GM21825 (cell line): ENCODE measurements at regions not wholly inside any gene's neighbourhood (a gene's known extent, or its start where the extent isn't known, plus 50 kb on each side); places are given as distances from the start of the nearest gene placed in this dataset.

ENCODE experiments used
- ATAC-seq: cut with Tn5 transposase; IDR thresholded peaks from one replicate; pipeline ENCODE4 v1.9.1; 2021; ENCODE audit warnings: mild to moderate bottlenecking, moderate library complexity; ENCODE audit not compliant: unreplicated experiment

GRCh38 chr6:93581371-93581770 lies 162.0 kb upstream of the EPHA7 start:
- ATAC-seq: no peak

GRCh38 chr6:93580446-93580845 lies 161.1 kb upstream of the EPHA7 start:
- no peak for ATAC-seq

GRCh38 chr6:93575495-93576267 lies 156.3 kb upstream of the EPHA7 start:
- no peak for ATAC-seq

GRCh38 chr6:93574299-93574698 lies 154.9 kb upstream of the EPHA7 start:
- no peak for ATAC-seq

GRCh38 chr6:93571346-93571745 lies 152.0 kb upstream of the EPHA7 start:
- no peak for ATAC-seq

GRCh38 chr6:93568169-93568568 lies 148.8 kb upstream of the EPHA7 start:
- ATAC-seq: no peak

- no peak for ATAC-seq
Observed at GRCh38 chr6:93567164-93567563, 147.8 kb upstream of the EPHA7 start.

GRCh38 chr6:93566285-93566684 lies 146.9 kb upstream of the EPHA7 start:
- no peak for ATAC-seq

- no peak for ATAC-seq
Observed at GRCh38 chr6:93562582-93562981, 143.2 kb upstream of the EPHA7 start.

GRCh38 chr6:93555292-93555691 lies 135.9 kb upstream of the EPHA7 start:
- ATAC-seq: no peak

- no peak for ATAC-seq
Observed at GRCh38 chr6:93554018-93554417, 134.7 kb upstream of the EPHA7 start.

- ATAC-seq: no peak
Observed at GRCh38 chr6:93550551-93551276, 131.4 kb upstream of the EPHA7 start.

- no peak for ATAC-seq
Observed at GRCh38 chr6:93549868-93550267, 130.5 kb upstream of the EPHA7 start.

GRCh38 chr6:93524671-93525451 lies 105.5 kb upstream of the EPHA7 start:
- no peak for ATAC-seq

GRCh38 chr6:93523365-93523764 lies 104.0 kb upstream of the EPHA7 start:
- no peak for ATAC-seq

- no peak for ATAC-seq
Observed at GRCh38 chr6:93516441-93516840, 97.1 kb upstream of the EPHA7 start.

GRCh38 chr6:93515736-93516135 lies 96.4 kb upstream of the EPHA7 start:
- no peak for ATAC-seq

- ATAC-seq: no peak
Observed at GRCh38 chr6:93498713-93499112, 79.4 kb upstream of the EPHA7 start.

- ATAC-seq: no peak
Observed at GRCh38 chr6:93496548-93496947, 77.2 kb upstream of the EPHA7 start.

GRCh38 chr6:93494057-93494456 lies 74.7 kb upstream of the EPHA7 start:
- ATAC-seq: no peak

- ATAC-seq: no peak
Observed at GRCh38 chr6:93474733-93475179, 55.4 kb upstream of the EPHA7 start.

- ATAC-seq: no peak
Observed at GRCh38 chr6:93471281-93471680, 51.9 kb upstream of the EPHA7 start.
